22Rv1 (cell line): ENCODE measurements at regions not wholly inside any gene's neighbourhood (a gene's known extent, or its start where the extent isn't known, plus 50 kb on each side); places are given as distances from the start of the nearest gene placed in this dataset.

Source experiments
- ZFX ChIP-seq: fragments of 450-650 bp; IDR thresholded peaks from 2 replicates; pipeline ENCODE4 v1.6.1; 2017; ENCODE audit warnings: antibody characterized with exemption, borderline replicate concordance
- TF ChIP-seq, protein P1 (sequence below): fragments of 450-650 bp; IDR thresholded peaks from 2 replicates; pipeline ENCODE4 v1.5.1; 2017; ENCODE audit warnings: mild to moderate bottlenecking

DNA sequence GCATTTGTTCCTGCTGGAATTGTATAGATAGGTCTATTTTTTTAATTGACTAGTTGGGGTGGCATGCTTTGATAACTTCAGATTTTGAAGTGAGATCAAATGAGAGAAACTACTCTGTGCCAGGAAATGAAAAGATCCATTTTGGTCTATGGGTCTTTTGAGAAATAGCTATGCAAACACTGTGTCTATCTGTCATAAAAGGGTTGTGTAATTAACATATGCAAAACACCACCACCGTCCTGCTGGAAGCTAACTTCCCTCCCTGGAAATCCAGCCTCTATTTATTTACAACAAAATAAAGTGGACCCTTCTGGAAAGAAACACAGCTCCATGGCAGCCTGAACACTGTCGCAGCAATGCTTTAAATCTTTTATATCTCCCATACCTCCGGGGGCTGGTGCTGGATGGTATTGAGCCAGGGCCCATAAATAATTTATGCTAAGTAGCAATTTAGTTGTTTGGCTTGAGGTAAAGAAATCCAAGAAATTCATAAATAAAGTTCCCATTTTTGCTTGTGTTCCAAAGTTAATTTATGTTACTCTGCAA lies 244.2 kb upstream of the POU3F2 start:
- no peak for TF ChIP-seq ZFX
- TF ChIP-seq, protein P1, sequence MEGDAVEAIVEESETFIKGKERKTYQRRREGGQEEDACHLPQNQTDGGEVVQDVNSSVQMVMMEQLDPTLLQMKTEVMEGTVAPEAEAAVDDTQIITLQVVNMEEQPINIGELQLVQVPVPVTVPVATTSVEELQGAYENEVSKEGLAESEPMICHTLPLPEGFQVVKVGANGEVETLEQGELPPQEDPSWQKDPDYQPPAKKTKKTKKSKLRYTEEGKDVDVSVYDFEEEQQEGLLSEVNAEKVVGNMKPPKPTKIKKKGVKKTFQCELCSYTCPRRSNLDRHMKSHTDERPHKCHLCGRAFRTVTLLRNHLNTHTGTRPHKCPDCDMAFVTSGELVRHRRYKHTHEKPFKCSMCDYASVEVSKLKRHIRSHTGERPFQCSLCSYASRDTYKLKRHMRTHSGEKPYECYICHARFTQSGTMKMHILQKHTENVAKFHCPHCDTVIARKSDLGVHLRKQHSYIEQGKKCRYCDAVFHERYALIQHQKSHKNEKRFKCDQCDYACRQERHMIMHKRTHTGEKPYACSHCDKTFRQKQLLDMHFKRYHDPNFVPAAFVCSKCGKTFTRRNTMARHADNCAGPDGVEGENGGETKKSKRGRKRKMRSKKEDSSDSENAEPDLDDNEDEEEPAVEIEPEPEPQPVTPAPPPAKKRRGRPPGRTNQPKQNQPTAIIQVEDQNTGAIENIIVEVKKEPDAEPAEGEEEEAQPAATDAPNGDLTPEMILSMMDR, result no peak
